ENCODE measurements at regions not wholly inside any gene's neighbourhood (a gene's known extent, or its start where the extent isn't known, plus 50 kb on each side); places are given as distances from the start of the nearest gene placed in this dataset.

GRCh38 chr2:173552531-173552930 lies 197.9 kb downstream of the CDCA7 start:
- H3K4me3 Mint-ChIP-seq (ENCODE audit: unreplicated experiment) = no peak overlapping the region
- H3K36me3 Mint-ChIP-seq (ENCODE audit: low read depth, unreplicated experiment) = no peaks in the 10 kb centered on the region
- peaks cover 5% of the 10 kb centered on the region for H3K4me1 Mint-ChIP-seq (ENCODE audit: unreplicated experiment)
- no peak for DNase-seq (ENCODE audit: low spot score)
- peaks cover 2% of the 10 kb centered on the region for H3K27me3 Mint-ChIP-seq (ENCODE audit: unreplicated experiment)
- TF ChIP-seq CTCF (IDR thresholded peaks at IDR 0.05; ENCODE audit: unreplicated experiment) = no peak
- no peak overlapping the region for H3K27ac Mint-ChIP-seq (ENCODE audit: unreplicated experiment)
- no peaks in the 10 kb centered on the region for H3K9me3 Mint-ChIP-seq (ENCODE audit: unreplicated experiment)

- no peak for TF ChIP-seq CTCF (IDR thresholded peaks at IDR 0.05; ENCODE audit: unreplicated experiment)
- Mint-ChIP-seq H3K4me3 (ENCODE audit: unreplicated experiment) (no peak overlapping the region), H3K27ac (ENCODE audit: unreplicated experiment) (no peak overlapping the region), H3K36me3 (ENCODE audit: low read depth, unreplicated experiment) (no peaks in the 10 kb centered on the region), H3K27me3 (ENCODE audit: unreplicated experiment) (peaks cover 1% of the 10 kb centered on the region), H3K4me1 (ENCODE audit: unreplicated experiment) (peaks cover 5% of the 10 kb centered on the region), H3K9me3 (ENCODE audit: unreplicated experiment) (no peaks in the 10 kb centered on the region)
- no peak for DNase-seq (ENCODE audit: low spot score)
Measured at GRCh38 chr2:173553593-173553992, 198.9 kb downstream of the CDCA7 start.

- no peak for DNase-seq (ENCODE audit: low spot score)
- Mint-ChIP-seq H3K36me3 (ENCODE audit: low read depth, unreplicated experiment) (no peaks in the 10 kb centered on the region), H3K9me3 (ENCODE audit: unreplicated experiment) (no peaks in the 10 kb centered on the region), H3K4me3 (ENCODE audit: unreplicated experiment) (no peak overlapping the region), H3K27ac (ENCODE audit: unreplicated experiment) (no peak overlapping the region), H3K4me1 (ENCODE audit: unreplicated experiment) (peaks cover 5% of the 10 kb centered on the region), H3K27me3 (ENCODE audit: unreplicated experiment) (peaks cover 2% of the 10 kb centered on the region)
- no peak for TF ChIP-seq CTCF (IDR thresholded peaks at IDR 0.05; ENCODE audit: unreplicated experiment)
Measured at GRCh38 chr2:173555833-173556232, 201.2 kb downstream of the CDCA7 start.

- Mint-ChIP-seq H3K36me3 (ENCODE audit: low read depth, unreplicated experiment) (no peaks in the 10 kb centered on the region), H3K4me3 (ENCODE audit: unreplicated experiment) (no peak overlapping the region), H3K27ac (ENCODE audit: unreplicated experiment) (no peak overlapping the region), H3K9me3 (ENCODE audit: unreplicated experiment) (no peaks in the 10 kb centered on the region), H3K27me3 (ENCODE audit: unreplicated experiment) (peaks cover 2% of the 10 kb centered on the region), H3K4me1 (ENCODE audit: unreplicated experiment) (peaks cover 5% of the 10 kb centered on the region)
- DNase-seq (ENCODE audit: low spot score) = no peak
- no peak for TF ChIP-seq CTCF (IDR thresholded peaks at IDR 0.05; ENCODE audit: unreplicated experiment)
Measured at GRCh38 chr2:173556816-173557215, 202.1 kb downstream of the CDCA7 start.

GRCh38 chr2:173557497-173557896 lies 202.8 kb downstream of the CDCA7 start:
- Mint-ChIP-seq H3K36me3 (ENCODE audit: low read depth, unreplicated experiment) (no peaks in the 10 kb centered on the region), H3K9me3 (ENCODE audit: unreplicated experiment) (no peaks in the 10 kb centered on the region), H3K4me1 (ENCODE audit: unreplicated experiment) (peaks cover 7% of the 10 kb centered on the region), H3K27me3 (ENCODE audit: unreplicated experiment) (peaks cover 2% of the 10 kb centered on the region), H3K27ac (ENCODE audit: unreplicated experiment) (no peak overlapping the region), H3K4me3 (ENCODE audit: unreplicated experiment) (no peak overlapping the region)
- no peak for DNase-seq (ENCODE audit: low spot score)
- no peak for TF ChIP-seq CTCF (IDR thresholded peaks at IDR 0.05; ENCODE audit: unreplicated experiment)

All from endothelial cell (in vitro differentiated cells).